Prostate gland (tissue), 2 donors: ENCODE measurements at regions not wholly inside any gene's neighbourhood (a gene's known extent, or its start where the extent isn't known, plus 50 kb on each side); places are given as distances from the start of the nearest gene placed in this dataset.

ENCODE experiments used
- DNase-seq: peaks from one replicate; pipeline ENCODE4 v3.0.0-alpha.2; 2019; ENCODE audit warnings: low spot score
- H3K27ac ChIP-seq, 2 donors: fragments of 200-600 bp; sonication (generic); 2 replicates each; pipeline ENCODE4 v1.5.1; 2017 to 2019
- H3K27me3 ChIP-seq: fragments of 200-600 bp; sonication (generic); replicated peaks from 2 replicates; pipeline ENCODE4 v1.5.1; 2019; ENCODE audit not compliant: insufficient read depth
- H3K36me3 ChIP-seq, 2 donors: fragments of 200-600 bp; sonication (generic); 1 replicate in 1 of 2; 2 replicates in 1 of 2; pipeline versions ENCODE4 v1.5.1 to v1.8.1; 2017 to 2019
- H3K4me1 ChIP-seq: fragments of 200-600 bp; sonication (generic); replicated peaks from 2 replicates; pipeline ENCODE4 v1.5.1; 2019
- H3K4me3 ChIP-seq, 2 donors: fragments of 200-600 bp; sonication (generic); 2 replicates each; pipeline ENCODE4 v1.5.1; 2017 to 2019
- H3K9me3 ChIP-seq: fragments of 200-600 bp; sonication (generic); 2 replicates; pipeline ENCODE4 v1.5.1; 2017
- POLR2A ChIP-seq: fragments of 450-650 bp; IDR thresholded peaks from one replicate; pipeline ENCODE4 v1.6.1; 2016; ENCODE audit warnings: antibody characterized with exemption, mild to moderate bottlenecking
- POLR2AphosphoS5 ChIP-seq: sonication (generic); formaldehyde crosslinking; IDR thresholded peaks from one replicate; pipeline ENCODE4 v1.6.1; 2017; ENCODE audit warnings: antibody characterized with exemption
- WGBS: methylation state at CpG from one replicate; pipeline ENCODE4 v1.1.5; 2018; 5-methylcytosine and 5-hydroxymethylcytosine counted together
- intact Hi-C: fragments of 100-400 bp; cut with DNase I; formaldehyde crosslinking; loops from one replicate; pipeline ENCODE4 v1.14.2; 2022
- TF ChIP-seq, protein P1 (sequence below), 4 experiments: fragments of 200-600 bp in 2 of 4; fragments of 450-650 bp in 2 of 4; sonication (generic) in 2 of 4; IDR thresholded peaks; 1 replicate in 3 of 4; 2 replicates in 1 of 4; pipeline ENCODE4 v1.5.1; 2016 to 2019; ENCODE audit warnings: antibody characterized with exemption in 4 of 4, mild to moderate bottlenecking in 2 of 4, moderate library complexity in 2 of 4

GRCh38 chr10:107340326-107340725 is 175.8 kb upstream of the SORCS1 start:
- no peaks in the 10 kb centered on the region for H3K36me3 ChIP-seq
- intact Hi-C loops = no loop called here
- WGBS = 79% methylated on average over 2 of the region's 2 CpGs
- no peaks in the 10 kb centered on the region for H3K4me1 ChIP-seq
- no peaks in the 10 kb centered on the region for H3K27me3 ChIP-seq
- H3K9me3 ChIP-seq = no peaks in the 10 kb centered on the region
- H3K27ac ChIP-seq = no peak overlapping the region
- no peak overlapping the region for H3K4me3 ChIP-seq
- TF ChIP-seq POLR2AphosphoS5 (no peak), POLR2A (no peak)
- TF ChIP-seq, protein P1, sequence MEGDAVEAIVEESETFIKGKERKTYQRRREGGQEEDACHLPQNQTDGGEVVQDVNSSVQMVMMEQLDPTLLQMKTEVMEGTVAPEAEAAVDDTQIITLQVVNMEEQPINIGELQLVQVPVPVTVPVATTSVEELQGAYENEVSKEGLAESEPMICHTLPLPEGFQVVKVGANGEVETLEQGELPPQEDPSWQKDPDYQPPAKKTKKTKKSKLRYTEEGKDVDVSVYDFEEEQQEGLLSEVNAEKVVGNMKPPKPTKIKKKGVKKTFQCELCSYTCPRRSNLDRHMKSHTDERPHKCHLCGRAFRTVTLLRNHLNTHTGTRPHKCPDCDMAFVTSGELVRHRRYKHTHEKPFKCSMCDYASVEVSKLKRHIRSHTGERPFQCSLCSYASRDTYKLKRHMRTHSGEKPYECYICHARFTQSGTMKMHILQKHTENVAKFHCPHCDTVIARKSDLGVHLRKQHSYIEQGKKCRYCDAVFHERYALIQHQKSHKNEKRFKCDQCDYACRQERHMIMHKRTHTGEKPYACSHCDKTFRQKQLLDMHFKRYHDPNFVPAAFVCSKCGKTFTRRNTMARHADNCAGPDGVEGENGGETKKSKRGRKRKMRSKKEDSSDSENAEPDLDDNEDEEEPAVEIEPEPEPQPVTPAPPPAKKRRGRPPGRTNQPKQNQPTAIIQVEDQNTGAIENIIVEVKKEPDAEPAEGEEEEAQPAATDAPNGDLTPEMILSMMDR (IDR thresholded peaks at IDR 0.05) = no peak
- DNase-seq = no peak

DNA sequence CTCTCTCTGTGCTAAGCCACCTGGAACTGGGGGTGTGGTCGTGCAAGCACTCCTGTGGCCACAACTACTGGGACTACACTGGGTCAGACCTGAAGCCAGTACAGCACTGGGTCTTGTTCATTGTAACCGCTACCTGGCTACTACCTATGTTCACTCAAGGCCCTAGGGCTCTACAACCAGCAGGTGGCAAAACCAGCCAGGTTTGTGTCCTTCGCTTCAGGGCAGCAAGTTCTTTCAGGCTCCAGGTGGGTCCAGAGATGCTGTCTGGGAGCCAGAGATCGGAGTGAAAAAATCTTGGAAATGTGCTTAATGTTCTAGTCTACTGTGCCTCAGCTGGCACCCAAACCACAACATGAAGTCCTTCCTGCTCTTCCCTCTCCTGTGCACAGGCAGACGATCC is 171.6 kb upstream of the SORCS1 start:
- Histone ChIP-seq H3K9me3 (no peaks in the 10 kb centered on the region), H3K4me3 (no peak overlapping the region), H3K27ac (no peak overlapping the region), H3K4me1 (no peaks in the 10 kb centered on the region), H3K27me3 (no peaks in the 10 kb centered on the region), H3K36me3 (no peaks in the 10 kb centered on the region)
- DNase-seq = no peak
- WGBS = 83% methylated on average over 5 of the region's 5 CpGs
- TF ChIP-seq, protein P1 (IDR thresholded peaks at IDR 0.05) = no peak
- TF ChIP-seq POLR2AphosphoS5 (no peak), POLR2A (no peak)
- intact Hi-C loops = no loop called here

GRCh38 chr10:107317592-107317991 is 153.1 kb upstream of the SORCS1 start:
- Histone ChIP-seq H3K27me3 (no peaks in the 10 kb centered on the region), H3K9me3 (no peaks in the 10 kb centered on the region), H3K27ac (no peak overlapping the region), H3K4me1 (no peaks in the 10 kb centered on the region), H3K36me3 (no peaks in the 10 kb centered on the region), H3K4me3 (no peak overlapping the region)
- TF ChIP-seq, protein P1 (IDR thresholded peaks at IDR 0.05) = no peak
- TF ChIP-seq POLR2A (no peak), POLR2AphosphoS5 (no peak)
- intact Hi-C loops = no loop called here
- DNase-seq = no peak
- WGBS = 63% methylated on average over 1 of the region's 1 CpG

- Histone ChIP-seq H3K4me1 (no peaks in the 10 kb centered on the region), H3K9me3 (no peaks in the 10 kb centered on the region), H3K27ac (no peak overlapping the region), H3K4me3 (no peak overlapping the region), H3K36me3 (no peaks in the 10 kb centered on the region), H3K27me3 (no peaks in the 10 kb centered on the region)
- DNase-seq = no peak
- 88% methylated on average over 2 of the region's 2 CpGs for WGBS
- intact Hi-C loops = no loop called here
- TF ChIP-seq POLR2A = no peak
- TF ChIP-seq, protein P1 (IDR thresholded peaks at IDR 0.05) = no peak
- no peak for TF ChIP-seq POLR2AphosphoS5
Measured at GRCh38 chr10:107303203-107303602, 138.7 kb upstream of the SORCS1 start.

GRCh38 chr10:107299606-107300005 is 135.1 kb upstream of the SORCS1 start:
- 79% methylated on average over 2 of the region's 2 CpGs for WGBS
- Histone ChIP-seq H3K36me3 (no peaks in the 10 kb centered on the region), H3K4me3 (no peak overlapping the region), H3K27me3 (no peaks in the 10 kb centered on the region), H3K4me1 (no peaks in the 10 kb centered on the region), H3K27ac (no peak overlapping the region), H3K9me3 (no peaks in the 10 kb centered on the region)
- no peak for DNase-seq
- TF ChIP-seq POLR2AphosphoS5 (no peak), POLR2A (no peak)
- TF ChIP-seq, protein P1 (IDR thresholded peaks at IDR 0.05) = no peak
- intact Hi-C loops = no loop called here
